Occipital lobe (tissue), 1 donor: ENCODE measurements at regions not wholly inside any gene's neighbourhood (a gene's known extent, or its start where the extent isn't known, plus 50 kb on each side); places are given as distances from the start of the nearest gene placed in this dataset.
"Not testable (repeated sequence)": the region's sequence is repeated elsewhere in the genome, so short reads cannot be mapped to it uniquely, and the experiment has no call there.

Experiments used
- DNase-seq: peaks from one replicate; lab custom pipeline; 2025; lab: John Stamatoyannopoulos, UW

GRCh38 chr1:238913210-238913609, 473.2 kb upstream of the CHRM3 start:
- DNase-seq, result no peak

- no peak for DNase-seq
Observed at GRCh38 chr1:238912148-238912547, 474.2 kb upstream of the CHRM3 start.

- DNase-seq, result not testable (repeated sequence)
Observed at GRCh38 chr1:238902752-238903151, 483.6 kb upstream of the CHRM3 start.

DNA sequence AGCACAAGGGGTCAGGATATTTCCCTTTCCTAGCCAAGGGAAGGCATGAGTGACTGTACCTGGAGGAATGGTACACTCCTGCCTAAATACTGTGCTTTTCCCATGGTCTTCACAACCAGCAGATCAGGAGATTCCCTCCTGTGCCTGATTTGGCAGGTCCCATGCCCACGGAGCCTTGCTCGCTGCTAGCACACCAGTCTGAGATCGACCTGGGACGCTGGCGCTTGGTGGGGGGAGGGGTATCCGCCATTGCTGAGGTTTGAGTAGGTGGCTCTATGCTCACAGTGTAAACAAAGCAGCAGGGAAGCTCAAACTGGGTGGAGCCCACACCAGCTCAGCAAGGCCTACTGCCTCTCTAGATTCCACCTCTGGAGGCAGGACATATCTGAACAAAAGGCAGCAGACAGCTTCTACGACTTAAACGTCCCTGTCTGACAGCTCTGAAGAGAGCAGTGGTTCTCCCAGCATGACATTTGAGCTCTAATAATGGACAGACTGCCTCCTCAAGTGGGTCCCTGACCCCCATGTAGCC, 486.0 kb upstream of the CHRM3 start:
- no peak for DNase-seq

GRCh38 chr1:238898856-238899255, 487.5 kb upstream of the CHRM3 start:
- DNase-seq, result no peak

DNA sequence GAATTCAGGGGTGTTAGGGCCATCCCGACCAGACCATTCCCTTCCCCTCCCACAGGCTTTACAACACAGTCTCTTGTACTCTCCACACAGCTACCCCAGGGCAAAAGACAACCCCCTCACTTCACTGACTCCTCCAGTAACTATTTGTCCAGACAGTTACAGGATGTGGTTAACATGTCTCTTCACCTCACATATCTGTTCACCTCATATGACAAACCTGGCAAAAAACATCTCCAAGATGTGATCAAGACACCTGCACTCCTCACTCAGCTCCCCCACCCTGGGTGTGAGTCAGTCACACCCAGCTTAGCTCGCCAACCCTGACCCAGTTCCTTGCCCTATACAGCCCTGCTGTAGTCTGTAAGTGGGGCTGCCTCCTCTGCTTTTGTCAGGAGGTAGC, 490.5 kb upstream of the CHRM3 start:
- no peak for DNase-seq

DNA sequence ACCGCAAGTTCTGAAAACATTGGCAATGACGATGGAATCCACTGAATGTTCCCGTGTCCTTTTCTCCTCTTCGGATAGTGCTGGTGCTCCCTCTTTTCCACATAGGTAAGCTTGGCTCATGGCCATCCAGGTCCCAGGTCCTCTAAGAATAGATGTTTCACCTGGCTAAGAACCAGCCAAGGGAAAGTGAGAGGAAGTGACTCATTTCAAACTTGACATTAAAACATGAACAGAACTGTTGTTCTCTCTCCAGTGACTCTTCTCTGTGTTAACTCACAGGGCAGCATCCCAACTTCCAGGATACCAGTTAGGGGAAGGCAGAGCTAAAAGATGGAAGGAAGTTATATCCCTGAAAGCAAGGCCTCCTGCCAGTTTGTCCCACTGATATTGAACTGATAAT, 493.8 kb upstream of the CHRM3 start:
- no peak for DNase-seq

DNA sequence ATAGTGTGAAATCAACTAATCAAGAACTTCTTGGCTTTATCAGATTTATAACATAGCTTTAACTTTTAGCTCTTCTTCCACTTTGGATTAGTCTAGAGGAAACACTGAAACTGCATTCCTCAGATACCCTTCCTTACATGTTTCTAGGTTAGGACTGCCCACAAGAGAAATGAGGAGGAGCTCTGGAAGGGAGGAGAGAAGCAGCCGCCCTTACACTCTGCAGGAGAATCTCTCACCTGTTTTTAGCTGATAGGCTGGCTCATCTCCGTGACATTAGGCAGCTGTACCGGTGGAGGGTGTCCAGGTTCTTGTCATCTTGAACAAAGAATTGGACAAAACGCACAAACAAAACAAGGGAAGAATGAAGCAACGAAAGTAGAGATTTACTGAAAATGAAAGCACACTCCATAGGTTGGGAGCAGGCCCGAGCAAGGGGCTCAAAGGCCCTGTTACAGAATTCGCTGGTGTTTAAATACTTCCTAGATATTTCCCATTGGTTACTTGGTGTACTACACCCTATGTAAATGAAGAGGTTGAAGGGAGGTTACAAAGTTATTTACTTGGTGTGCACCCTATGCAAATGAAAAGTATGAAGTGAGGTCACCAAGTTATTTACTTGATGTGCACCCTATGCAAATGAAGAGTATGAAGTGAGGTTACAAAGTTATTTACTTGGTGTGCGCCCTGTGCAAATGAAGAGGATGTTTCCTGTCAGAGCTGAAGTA, 524.9 kb upstream of the CHRM3 start:
- DNase-seq, result no peak

DNA sequence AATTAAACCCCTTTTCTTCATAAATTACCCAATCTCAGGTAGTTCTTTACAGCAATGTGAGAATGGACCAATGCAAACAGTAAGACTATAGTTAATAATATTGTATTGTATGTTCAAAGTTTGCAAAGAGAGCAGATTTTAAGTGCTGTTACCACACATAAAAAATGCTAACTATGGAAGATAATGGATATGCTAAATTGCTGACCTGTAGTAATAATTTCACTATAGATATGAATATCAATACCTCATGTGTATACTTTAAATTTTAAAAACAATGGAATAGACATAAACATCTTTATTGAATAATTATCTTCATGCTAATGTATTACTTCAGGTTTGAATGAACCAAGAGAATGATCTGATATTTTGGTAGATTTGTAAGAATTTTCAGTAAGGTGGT, 552.4 kb upstream of the CHRM3 start:
- DNase-seq, result no peak

- DNase-seq, result no peak
Observed at GRCh38 chr1:238832106-238832505, 554.3 kb upstream of the CHRM3 start.

DNA sequence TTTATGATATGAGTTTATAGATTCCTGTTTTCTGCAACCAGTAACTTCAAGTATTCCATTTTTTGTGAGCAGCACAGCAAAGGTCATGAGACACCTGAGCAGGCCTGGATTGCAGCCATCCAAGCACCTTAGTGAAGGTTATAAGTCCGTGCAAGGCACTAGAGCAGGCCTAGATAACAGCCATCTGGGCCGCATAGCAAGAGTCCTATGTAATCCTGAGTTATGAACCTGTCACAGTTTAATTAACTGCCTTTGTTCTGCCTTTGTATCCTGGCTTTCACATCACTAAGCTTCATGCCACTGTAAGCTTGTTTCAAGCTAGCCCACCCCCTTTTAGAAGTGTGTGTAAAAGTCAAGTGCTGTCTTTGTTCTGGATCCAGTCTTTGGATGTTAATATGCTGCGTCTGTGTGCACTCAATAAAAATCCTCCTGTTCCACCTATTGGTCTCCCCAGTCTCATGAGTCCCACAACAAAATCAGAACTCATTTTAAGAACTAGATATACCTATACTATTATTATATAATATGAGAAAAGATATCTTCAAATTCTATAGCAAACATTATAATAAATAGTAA, 556.2 kb upstream of the CHRM3 start:
- no peak for DNase-seq

- DNase-seq, result no peak
Observed at GRCh38 chr1:238826891-238827290, 559.5 kb upstream of the CHRM3 start.

GRCh38 chr1:238823416-238823815, 563.0 kb upstream of the CHRM3 start:
- no peak for DNase-seq

DNA sequence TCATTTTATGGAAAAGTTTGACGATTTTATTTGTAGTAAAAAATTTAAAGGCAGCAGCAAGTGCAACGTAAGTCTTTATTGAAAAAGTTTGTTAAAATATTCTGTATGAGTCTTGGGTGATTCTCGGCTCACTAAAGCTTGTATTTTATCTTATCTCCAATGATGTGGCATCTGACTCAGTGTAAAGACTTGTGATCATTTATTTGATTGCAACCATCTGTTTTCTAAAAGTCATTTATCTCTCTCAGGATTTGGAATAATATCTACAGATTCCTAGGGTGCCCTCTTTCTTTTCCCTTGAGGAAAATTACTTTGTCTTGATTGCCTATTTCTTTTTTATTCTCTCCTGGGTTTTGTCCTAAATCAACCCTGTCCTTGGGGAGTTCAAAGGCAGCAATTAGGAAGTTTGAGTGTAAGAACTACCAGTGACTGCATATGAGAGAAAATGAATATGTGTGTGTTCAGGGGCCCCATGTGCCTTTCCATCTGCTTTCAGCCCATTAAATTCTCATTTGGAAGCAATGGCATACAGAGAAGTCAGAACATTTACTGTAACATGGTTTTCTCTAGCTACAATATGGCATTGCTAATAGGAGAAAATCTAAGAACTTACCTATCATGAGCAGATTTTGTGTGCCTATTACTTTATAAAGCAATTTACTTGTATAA, 575.0 kb upstream of the CHRM3 start:
- DNase-seq, result no peak

DNA sequence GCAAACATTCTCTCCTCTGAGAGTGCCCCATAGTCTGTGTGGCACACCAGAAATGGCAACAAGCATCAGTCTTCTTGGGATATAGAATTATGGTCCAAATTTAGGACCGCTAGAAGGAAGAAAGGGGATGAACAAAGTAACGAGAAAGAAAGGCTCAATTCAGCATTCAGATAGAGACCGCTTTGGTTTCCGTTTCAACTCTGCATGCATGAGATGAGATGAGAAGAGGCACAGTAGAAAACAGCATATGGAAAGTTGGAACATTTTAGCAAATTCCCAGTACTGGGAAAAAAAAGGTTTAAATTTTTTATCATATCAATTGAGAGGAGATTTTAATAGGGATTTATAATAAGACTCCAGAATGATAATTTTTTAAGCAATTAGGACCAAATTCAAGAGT, 595.5 kb upstream of the CHRM3 start:
- DNase-seq, result no peak

DNA sequence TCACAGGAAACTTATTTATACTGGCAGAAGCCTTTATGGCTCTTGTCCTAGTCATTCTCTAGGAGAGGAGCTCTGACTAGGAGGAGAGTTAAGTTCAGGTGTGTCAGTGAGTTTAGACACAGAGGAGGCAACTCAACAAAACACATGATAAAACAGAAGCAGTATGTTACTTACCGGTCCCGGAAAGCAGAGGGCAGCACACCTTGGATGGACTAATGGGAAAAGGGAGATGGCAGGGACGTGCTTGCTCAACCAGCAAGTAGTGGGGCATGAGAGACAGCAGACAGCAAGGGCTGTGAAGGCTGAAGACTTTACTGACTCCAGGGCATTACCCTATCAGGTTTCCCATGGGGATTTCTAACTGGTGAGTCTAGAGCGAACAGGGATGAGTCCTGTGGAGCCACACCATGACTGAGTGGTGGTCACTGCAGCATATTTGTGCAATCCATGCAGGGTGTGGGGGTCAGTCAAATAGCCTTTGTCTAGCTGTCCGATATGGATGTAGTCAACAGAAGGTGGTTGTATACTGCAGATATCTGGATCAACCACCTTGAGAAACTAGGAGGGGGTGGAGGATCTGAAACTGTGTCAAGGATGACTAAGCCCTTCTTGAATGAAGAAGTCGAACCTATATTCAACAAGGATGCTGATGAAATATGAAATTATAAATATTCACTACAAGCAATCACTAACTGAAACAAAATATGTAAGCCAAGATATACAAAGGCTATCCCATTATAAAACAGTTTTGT, 596.3 kb upstream of the CHRM3 start:
- no peak for DNase-seq

DNA sequence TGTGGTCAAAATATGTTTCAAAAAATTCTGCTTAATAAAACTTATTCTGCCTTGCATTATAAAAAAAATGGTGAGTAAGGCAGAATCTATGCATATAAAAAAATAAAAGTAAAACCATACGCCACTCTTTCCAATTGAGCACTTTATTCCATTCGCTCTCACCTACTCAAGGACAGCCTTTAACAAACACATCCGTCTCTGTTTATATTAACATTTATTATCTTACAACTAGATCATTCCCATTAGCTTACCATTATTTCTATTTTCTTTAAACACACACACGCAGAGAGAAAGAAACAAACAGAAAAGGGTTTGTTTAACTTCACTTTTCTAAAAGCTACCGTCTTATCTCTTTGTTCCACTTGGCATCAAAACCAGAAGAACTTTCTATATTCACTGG, 598.9 kb upstream of the CHRM3 start:
- DNase-seq, result no peak

DNA sequence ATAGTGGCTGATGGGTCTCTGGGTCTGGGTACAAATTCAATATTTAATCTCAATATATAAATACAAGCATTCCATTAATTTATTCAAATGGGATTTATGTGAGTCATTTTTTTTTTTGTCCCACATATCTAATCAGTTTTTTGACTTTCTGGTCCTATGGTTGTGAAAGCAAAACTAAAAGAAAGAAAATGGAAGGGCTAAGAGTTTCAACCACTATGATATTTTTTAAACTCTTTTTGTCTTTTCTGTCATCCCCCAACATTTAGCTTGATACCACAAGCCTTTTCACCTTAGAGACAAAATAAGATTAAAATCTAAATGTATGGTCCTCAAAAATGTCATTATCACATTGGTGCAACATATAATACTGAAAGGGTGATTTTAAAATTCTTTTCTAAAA, 602.7 kb upstream of the CHRM3 start:
- DNase-seq, result no peak

DNA sequence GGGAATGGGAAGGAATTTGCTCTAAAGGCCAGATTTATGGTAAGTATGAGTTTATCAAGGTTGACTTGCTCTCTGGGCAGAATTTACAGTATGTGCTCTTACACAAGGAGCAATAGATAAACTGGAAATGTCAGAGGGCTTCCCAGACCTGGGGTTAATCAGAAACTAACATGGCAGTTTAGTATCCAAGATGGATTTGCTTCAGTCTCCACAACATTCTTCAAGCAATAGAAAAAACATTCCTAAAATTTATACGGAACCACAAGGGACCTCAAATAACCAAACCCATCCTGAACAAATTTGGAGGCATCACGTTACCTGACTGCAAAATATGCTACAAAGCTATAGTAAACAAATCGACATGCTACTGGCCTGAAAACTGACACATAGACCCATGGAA, 606.7 kb upstream of the CHRM3 start:
- no peak for DNase-seq

DNA sequence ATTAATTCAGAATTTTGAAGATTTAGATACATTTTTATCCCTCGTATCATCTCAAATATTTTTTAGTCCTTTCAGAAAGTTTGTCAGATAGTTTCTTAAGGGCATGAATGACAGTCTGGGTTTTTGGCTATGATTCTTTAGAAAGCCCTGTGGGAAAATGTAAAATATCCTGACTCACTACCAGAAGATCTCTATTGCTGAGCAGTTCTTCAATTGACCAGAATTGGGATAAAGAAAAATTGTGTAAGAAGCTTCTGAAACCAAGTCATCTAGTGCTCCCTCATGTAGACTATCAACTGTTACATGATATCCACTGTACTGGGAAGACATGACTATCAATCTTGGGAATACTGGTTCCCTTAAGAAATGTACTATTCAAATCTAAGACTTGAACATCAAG, 608.3 kb upstream of the CHRM3 start:
- no peak for DNase-seq

DNA sequence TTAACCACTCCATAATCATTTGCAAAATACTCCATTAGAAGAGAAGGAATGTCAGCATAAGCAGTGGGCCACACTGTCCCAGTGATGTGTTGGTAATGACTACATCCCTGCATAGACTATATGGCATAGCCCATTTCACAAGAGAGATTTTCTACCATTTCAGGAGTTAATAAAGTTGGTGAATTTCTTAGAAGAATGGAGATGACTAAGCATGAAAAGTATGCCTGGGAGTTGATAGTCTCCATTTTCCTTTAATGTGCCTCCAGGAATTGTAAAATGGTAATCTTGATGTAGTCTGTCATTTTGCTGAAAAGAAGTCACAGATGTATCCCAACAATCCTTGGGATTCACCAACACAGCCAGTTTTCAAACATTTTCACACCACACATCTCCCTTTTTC, 608.8 kb upstream of the CHRM3 start:
- DNase-seq, result no peak

DNA sequence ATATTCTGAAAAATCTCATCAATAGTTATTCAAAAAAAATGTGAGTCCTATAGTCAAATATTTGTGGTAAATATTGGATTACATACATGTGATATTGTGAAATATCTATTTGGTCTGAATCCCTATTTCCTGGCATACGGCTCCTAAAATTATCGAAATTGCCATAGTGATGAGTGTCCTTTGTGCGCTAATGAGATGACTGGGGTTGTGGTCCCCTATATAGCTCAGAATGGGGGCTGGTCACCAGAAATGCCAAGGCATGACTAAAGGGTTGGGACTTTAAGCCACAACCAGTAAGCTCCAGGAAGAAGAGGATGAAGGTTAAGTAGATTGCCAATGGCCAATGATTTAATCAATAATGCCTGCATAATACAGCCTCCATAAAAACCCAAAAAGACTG, 610.2 kb upstream of the CHRM3 start:
- no peak for DNase-seq
